ENCODE measurements at regions not wholly inside any gene's neighbourhood (a gene's known extent, or its start where the extent isn't known, plus 50 kb on each side); places are given as distances from the start of the nearest gene placed in this dataset.
A peak's percentile ranks its signal among the peaks of the same experiment; 100 is the strongest.

DNA sequence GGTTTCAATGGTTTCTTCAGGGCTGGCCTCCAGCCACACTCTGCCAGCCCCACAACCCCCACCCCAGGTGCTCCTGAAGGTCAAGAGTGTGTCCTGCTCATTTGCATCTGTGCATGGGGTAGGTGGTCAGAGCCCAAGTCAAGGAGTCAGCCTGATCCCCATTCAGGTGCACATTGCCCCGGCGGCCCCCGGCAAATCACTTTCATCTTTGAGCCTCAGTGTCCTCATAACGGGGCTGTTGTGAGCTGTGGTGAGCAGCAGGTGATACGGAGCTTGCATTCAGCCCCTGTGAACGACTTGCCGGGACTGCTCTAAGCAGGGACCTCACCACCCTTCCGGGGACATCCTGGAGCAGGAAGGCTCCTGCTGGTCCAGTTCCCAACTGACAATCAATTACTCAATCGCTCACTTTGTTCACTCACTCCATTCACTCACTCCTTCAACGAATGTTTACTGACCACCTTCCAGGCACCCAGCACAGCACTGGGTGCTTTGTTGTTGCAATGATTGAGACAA, 93.2 kb upstream of the CPEB4 start:
- intact Hi-C loops (cut with micrococcal nuclease), result no loop called here
- no peaks in the 10 kb centered on the region for H3K27me3 Mint-ChIP-seq (ENCODE audit: insufficient read depth, unreplicated experiment)
- H3K9me3 Mint-ChIP-seq (ENCODE audit: unreplicated experiment), result no peaks in the 10 kb centered on the region
- POLR2A ChIA-PET, result interaction anchor here (0.6 to 9.8 kb wide), 11 partner anchors 8 to 130 kb away, joined by 3 to 112 read pairs (median 6); partner anchors contain the start of gene CPEB4
- peak overlapping the region; percentile 78 for H3K27ac Mint-ChIP-seq (ENCODE audit: low read depth, unreplicated experiment)
- H3K36me3 Mint-ChIP-seq (ENCODE audit: insufficient read depth, unreplicated experiment), result no peaks in the 10 kb centered on the region
- TF ChIP-seq CTCF (IDR thresholded peaks at IDR 0.05; ENCODE audit: unreplicated experiment), result no peak
- H3K4me3 Mint-ChIP-seq (ENCODE audit: unreplicated experiment), result no peak overlapping the region
- no peak for DNase-seq (ENCODE audit: unreplicated experiment)
- H3K4me1 Mint-ChIP-seq (ENCODE audit: insufficient read depth, unreplicated experiment), result peaks cover 71% of the 10 kb centered on the region
- CTCF ChIA-PET, result interaction anchor here (1.8 kb wide), 1 partner anchor 31 kb away, joined by 6 read pairs; no protein-coding TSS in a partner anchor
- no TSS peak for BruUV-seq (replicated peaks)

GRCh38 chr5:173795601-173796000, 92.5 kb upstream of the CPEB4 start:
- peaks cover 73% of the 10 kb centered on the region for H3K4me1 Mint-ChIP-seq (ENCODE audit: insufficient read depth, unreplicated experiment)
- ChIA-PET CTCF (interaction anchor here (0.6 to 1.1 kb wide), 3 partner anchors 11 to 172 kb away, joined by 3 to 4 read pairs (median 3); no protein-coding TSS in a partner anchor), POLR2A (interaction anchor here (0.6 to 9.8 kb wide), 14 partner anchors 9 to 651 kb away, joined by 3 to 112 read pairs (median 4); partner anchors contain the start of gene CPEB4)
- BruUV-seq (replicated peaks), result no TSS peak
- H3K27ac Mint-ChIP-seq (ENCODE audit: low read depth, unreplicated experiment), result peak overlapping the region; percentile 78
- no peak for DNase-seq (ENCODE audit: unreplicated experiment)
- H3K9me3 Mint-ChIP-seq (ENCODE audit: unreplicated experiment), result no peaks in the 10 kb centered on the region
- intact Hi-C loops (cut with micrococcal nuclease), result no loop called here
- no peaks in the 10 kb centered on the region for H3K27me3 Mint-ChIP-seq (ENCODE audit: insufficient read depth, unreplicated experiment)
- no peak overlapping the region for H3K4me3 Mint-ChIP-seq (ENCODE audit: unreplicated experiment)
- no peak for TF ChIP-seq CTCF (IDR thresholded peaks at IDR 0.05; ENCODE audit: unreplicated experiment)
- no peaks in the 10 kb centered on the region for H3K36me3 Mint-ChIP-seq (ENCODE audit: insufficient read depth, unreplicated experiment)

DNA sequence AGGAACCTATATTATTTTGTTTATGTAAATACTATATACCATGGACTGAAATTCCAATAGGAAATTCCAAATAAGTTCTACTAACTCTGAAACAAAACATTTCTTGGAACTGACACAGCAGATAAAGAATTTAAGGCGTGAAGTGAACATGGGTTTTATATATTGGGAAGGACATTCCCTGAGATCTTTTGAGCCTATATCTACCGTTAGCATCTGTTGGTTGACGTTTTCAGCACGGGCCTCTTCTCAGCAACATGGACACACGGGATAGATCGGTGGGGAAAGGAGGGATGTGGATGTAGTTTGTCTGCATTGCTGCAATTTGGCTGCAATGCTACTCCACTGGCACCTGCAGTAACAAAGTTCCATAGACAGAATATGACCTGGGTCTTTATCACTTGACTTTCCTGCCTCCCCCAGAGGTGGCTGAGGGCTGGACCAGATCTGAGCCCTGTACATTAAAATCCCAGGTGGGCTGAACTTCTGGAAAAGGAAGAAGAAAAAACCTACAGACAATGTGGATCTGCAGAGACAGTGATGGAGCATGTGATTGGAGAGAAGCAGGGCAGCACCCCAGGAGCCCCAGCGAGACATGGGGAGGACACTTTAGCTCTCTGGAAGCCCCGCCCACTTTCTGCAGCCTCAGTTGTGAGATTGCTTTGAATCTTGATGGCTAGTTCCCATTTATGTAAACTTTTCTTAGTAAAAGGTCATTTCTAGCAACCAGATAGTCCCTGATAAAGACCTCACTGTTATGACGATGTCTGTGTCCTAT, 91.2 kb upstream of the CPEB4 start:
- no peak for TF ChIP-seq CTCF (IDR thresholded peaks at IDR 0.05; ENCODE audit: unreplicated experiment)
- no peak for DNase-seq (ENCODE audit: unreplicated experiment)
- POLR2A ChIA-PET, result interaction anchor here (0.5 to 4.4 kb wide), 16 partner anchors 7 to 468 kb away, joined by 3 to 38 read pairs (median 4); partner anchors contain the start of gene CPEB4
- Mint-ChIP-seq H3K27ac (ENCODE audit: low read depth, unreplicated experiment) (no peak overlapping the region), H3K36me3 (ENCODE audit: insufficient read depth, unreplicated experiment) (no peaks in the 10 kb centered on the region), H3K9me3 (ENCODE audit: unreplicated experiment) (no peaks in the 10 kb centered on the region), H3K4me1 (ENCODE audit: insufficient read depth, unreplicated experiment) (peaks cover 79% of the 10 kb centered on the region), H3K4me3 (ENCODE audit: unreplicated experiment) (no peak overlapping the region), H3K27me3 (ENCODE audit: insufficient read depth, unreplicated experiment) (no peaks in the 10 kb centered on the region)
- BruUV-seq (replicated peaks), result no TSS peak
- intact Hi-C loops (cut with micrococcal nuclease), result no loop called here
- CTCF ChIA-PET, result interaction anchor here (1.0 to 1.1 kb wide), 2 partner anchors 12 to 174 kb away, joined by 3 to 4 read pairs; no protein-coding TSS in a partner anchor

- DNase-seq (ENCODE audit: unreplicated experiment), result no peak
- ChIA-PET CTCF (interaction anchor here (0.5 to 0.7 kb wide), 3 partner anchors 28 to 1036 kb away, joined by 3 to 4 read pairs (median 4); no protein-coding TSS in a partner anchor), POLR2A (interaction anchor here (1.0 to 4.4 kb wide), 8 partner anchors 9 to 92 kb away, joined by 3 to 25 read pairs (median 6); no protein-coding TSS in a partner anchor)
- BruUV-seq (replicated peaks), result no TSS peak
- no peak overlapping the region for H3K4me3 Mint-ChIP-seq (ENCODE audit: unreplicated experiment)
- H3K27me3 Mint-ChIP-seq (ENCODE audit: insufficient read depth, unreplicated experiment), result no peaks in the 10 kb centered on the region
- peaks cover 77% of the 10 kb centered on the region for H3K4me1 Mint-ChIP-seq (ENCODE audit: insufficient read depth, unreplicated experiment)
- H3K27ac Mint-ChIP-seq (ENCODE audit: low read depth, unreplicated experiment), result peak overlapping the region; percentile 50
- no peaks in the 10 kb centered on the region for H3K9me3 Mint-ChIP-seq (ENCODE audit: unreplicated experiment)
- H3K36me3 Mint-ChIP-seq (ENCODE audit: insufficient read depth, unreplicated experiment), result no peaks in the 10 kb centered on the region
- TF ChIP-seq CTCF (IDR thresholded peaks at IDR 0.05; ENCODE audit: unreplicated experiment), result no peak
- intact Hi-C loops (cut with micrococcal nuclease), result no loop called here
Measured at GRCh38 chr5:173798127-173798810, 89.9 kb upstream of the CPEB4 start.
